HCT116 (cell line): ENCODE measurements at regions not wholly inside any gene's neighbourhood (a gene's known extent, or its start where the extent isn't known, plus 50 kb on each side); places are given as distances from the start of the nearest gene placed in this dataset.

Experiments used
- ATAC-seq: fragments of 200-7000 bp; cut with Tn5 transposase; 2 replicates; pipeline ENCODE4 v1.9.1; 2020; ENCODE audit warnings: mild to moderate bottlenecking, moderate library complexity
- BruUV-seq: library from RNA; stranded (reverse); fragments of 400-500 nt; replicated peaks from 2 replicates; lab custom pipeline; 2021; lab: Mats Ljungman, UMichigan
- CTCF ChIA-PET: fragments of 300-600 bp; sonication (Branson Sonifier 250); formaldehyde crosslinking; loops from one replicate; lab custom pipeline; 2021; ENCODE audit warnings: antibody characterized with exemption; lab: Charles Lee
- POLR2A ChIA-PET: fragments of 300-600, 350-600 bp; sonication (Branson Sonifier 250); formaldehyde crosslinking; loops from one replicate; lab custom pipeline; 2021; ENCODE audit warnings: antibody characterized with exemption; lab: Charles Lee
- RAD21 ChIA-PET, 2 experiments: fragments of 300-600 bp; sonication (Branson Sonifier 250); formaldehyde crosslinking; loops; one replicate each; lab custom pipeline; 2023; ENCODE audit warnings: low total read pairs in 2 of 2; ENCODE audit not compliant: uncharacterized antibody in 2 of 2, unreplicated experiment in 2 of 2, low non-redundant PET in 1 of 2; lab: Charles Lee
- DNase-seq: peaks from one replicate; pipeline ENCODE4 v3.0.0-alpha.2; 2010; ENCODE audit warnings: low read depth, low spot score
- H2AFZ ChIP-seq: fragments of 200-600 bp; shearing (Covaris generic), sonication (generic); 2 replicates; pipeline ENCODE4 v1.6.1; 2017; ENCODE audit warnings: low read depth, mixed run types, mixed read lengths, antibody characterized with exemption, low read length; ENCODE audit not compliant: poor library complexity, severe bottlenecking
- H3K27ac ChIP-seq: 2 replicates; pipeline ENCODE4 v1.5.1; 2012; ENCODE audit warnings: low read depth, low read length
- H3K27me3 ChIP-seq: fragments of 200-600 bp; sonication (generic); 2 replicates; pipeline ENCODE4 v1.6.1; 2016; ENCODE audit warnings: mixed run types, low read length, mixed read lengths; ENCODE audit not compliant: insufficient read depth
- H3K36me3 ChIP-seq, 2 experiments: fragments of 200-500 bp in 1 of 2; fragments of 200-600 bp in 1 of 2; sonication (Bioruptor generic) in 1 of 2; sonication (generic) in 1 of 2; 2 replicates each; pipeline versions ENCODE4 v1.5.1 to v1.6.1; 2014 to 2016; ENCODE audit warnings: low read length in 2 of 2, inconsistent platforms in 1 of 2, mixed read lengths in 1 of 2, mixed run types in 1 of 2; ENCODE audit not compliant: insufficient read depth in 2 of 2, control insufficient read depth in 1 of 2
- H3K4me1 ChIP-seq, 2 experiments: fragments of 200-600 bp in 1 of 2; sonication (generic) in 1 of 2; 2 replicates each; pipeline versions ENCODE4 v1.5.1 to v1.6.1; 2012 to 2017; ENCODE audit warnings: low read length in 2 of 2, inconsistent platforms in 1 of 2, mild to moderate bottlenecking in 1 of 2, mixed read lengths in 1 of 2, mixed run types in 1 of 2, moderate library complexity in 1 of 2; ENCODE audit not compliant: insufficient read depth in 2 of 2, control insufficient read depth in 1 of 2
- H3K4me2 ChIP-seq: fragments of 200-600 bp; sonication (generic); 2 replicates; pipeline ENCODE4 v1.6.1; 2017; ENCODE audit warnings: mixed run types, low read length, mixed read lengths
- H3K4me3 ChIP-seq, 2 experiments: fragments of 200-600 bp in 1 of 2; sonication (generic) in 1 of 2; replicated peaks in 1 of 2; 2 replicates each; pipeline ENCODE4 v1.5.1; 2011 to 2016; ENCODE audit warnings: low read length in 2 of 2, control low read depth in 1 of 2, low read depth in 1 of 2, mild to moderate bottlenecking in 1 of 2, mixed read lengths in 1 of 2, mixed run types in 1 of 2
- H3K79me2 ChIP-seq: fragments of 200-600 bp; sonication (generic); 2 replicates; pipeline ENCODE4 v1.6.1; 2017; ENCODE audit warnings: mild to moderate bottlenecking, mixed run types, low read length, moderate library complexity, mixed read lengths; ENCODE audit not compliant: insufficient read depth
- H3K9ac ChIP-seq: fragments of 200-600 bp; sonication (generic); 2 replicates; pipeline ENCODE4 v1.6.1; 2016; ENCODE audit warnings: low read length, mixed read lengths
- H3K9me2 ChIP-seq: fragments of 200-600 bp; sonication (generic), shearing (Covaris generic); 2 replicates; pipeline ENCODE4 v1.6.1; 2017; ENCODE audit warnings: mixed run types, mild to moderate bottlenecking, moderate library complexity; ENCODE audit not compliant: insufficient read depth
- H3K9me3 ChIP-seq, 2 experiments: fragments of 200-500 bp in 1 of 2; fragments of 200-600 bp in 1 of 2; sonication (Bioruptor generic) in 1 of 2; sonication (generic) in 1 of 2; 2 replicates each; pipeline ENCODE4 v1.6.1; 2014 to 2017; ENCODE audit warnings: low read length in 2 of 2, mixed read lengths in 2 of 2, inconsistent platforms in 1 of 2, low read depth in 1 of 2, mild to moderate bottlenecking in 1 of 2, mixed run types in 1 of 2, moderate library complexity in 1 of 2; ENCODE audit not compliant: control insufficient read depth in 1 of 2, insufficient read depth in 1 of 2
- H4K20me1 ChIP-seq: fragments of 200-600 bp; sonication (generic), shearing (Covaris generic); 2 replicates; pipeline ENCODE4 v1.6.1; 2017; ENCODE audit warnings: mixed run types, mild to moderate bottlenecking, moderate library complexity; ENCODE audit not compliant: insufficient read depth
- ATF3 ChIP-seq: IDR thresholded peaks from 2 replicates; pipeline ENCODE4 v1.6.1; 2012
- CEBPB ChIP-seq: IDR thresholded peaks from 2 replicates; pipeline ENCODE4 v1.6.1; 2012; ENCODE audit warnings: low read depth
- EGR1 ChIP-seq: IDR thresholded peaks from 2 replicates; pipeline ENCODE4 v1.6.1; 2012; ENCODE audit warnings: low read depth
- ELF1 ChIP-seq: IDR thresholded peaks from 2 replicates; pipeline ENCODE4 v1.6.1; 2012; ENCODE audit warnings: low read depth, borderline replicate concordance
- EZH2phosphoT487 ChIP-seq: fragments of 200-600 bp; IDR thresholded peaks from 2 replicates; pipeline ENCODE4 v1.6.1; 2018; ENCODE audit warnings: antibody characterized with exemption, borderline replicate concordance
- FOSL1 ChIP-seq: IDR thresholded peaks from 2 replicates; pipeline ENCODE4 v1.6.1; 2012; ENCODE audit warnings: low read depth
- JUND ChIP-seq: IDR thresholded peaks from 2 replicates; pipeline ENCODE4 v1.6.1; 2012
- POLR2A ChIP-seq: IDR thresholded peaks from 2 replicates; pipeline ENCODE4 v1.7.0; 2011; ENCODE audit warnings: borderline replicate concordance; ENCODE audit not compliant: insufficient read depth, insufficient read length; ENCODE audit errors: extremely low read depth
- RAD21 ChIP-seq: IDR thresholded peaks from 2 replicates; pipeline ENCODE4 v1.6.1; 2012; ENCODE audit warnings: low read depth, mild to moderate bottlenecking
- SP1 ChIP-seq: IDR thresholded peaks from 2 replicates; pipeline ENCODE4 v1.6.1; 2012; ENCODE audit warnings: low read depth
- SRF ChIP-seq: IDR thresholded peaks from 2 replicates; pipeline ENCODE4 v1.6.1; 2012; ENCODE audit warnings: low read depth
- TCF7L2 ChIP-seq: IDR thresholded peaks from 2 replicates; pipeline ENCODE4 v1.7.0; 2011; ENCODE audit warnings: borderline replicate concordance, inconsistent platforms; ENCODE audit not compliant: insufficient read depth, insufficient read length; ENCODE audit errors: extremely low read depth
- ZBTB33 ChIP-seq: IDR thresholded peaks from 2 replicates; pipeline ENCODE4 v1.6.1; 2011; ENCODE audit warnings: mild to moderate bottlenecking, low read length, moderate library complexity; ENCODE audit not compliant: insufficient replicate concordance; ENCODE audit errors: extremely low read depth
- ZFX ChIP-seq: fragments of 450-650 bp; IDR thresholded peaks from 2 replicates; pipeline ENCODE4 v1.6.1; 2017
- intact Hi-C: fragments of 100-400 bp; cut with micrococcal nuclease; formaldehyde crosslinking; loops from 2 replicates; pipeline ENCODE4 v1.10.0; 2022
- TF ChIP-seq, protein P1 (sequence below): IDR thresholded peaks from 2 replicates; pipeline ENCODE4 v1.6.1; 2012; ENCODE audit warnings: low read depth
- TF ChIP-seq, protein P2 (sequence below): IDR thresholded peaks from 2 replicates; pipeline ENCODE4 v1.6.1; 2012

DNA sequence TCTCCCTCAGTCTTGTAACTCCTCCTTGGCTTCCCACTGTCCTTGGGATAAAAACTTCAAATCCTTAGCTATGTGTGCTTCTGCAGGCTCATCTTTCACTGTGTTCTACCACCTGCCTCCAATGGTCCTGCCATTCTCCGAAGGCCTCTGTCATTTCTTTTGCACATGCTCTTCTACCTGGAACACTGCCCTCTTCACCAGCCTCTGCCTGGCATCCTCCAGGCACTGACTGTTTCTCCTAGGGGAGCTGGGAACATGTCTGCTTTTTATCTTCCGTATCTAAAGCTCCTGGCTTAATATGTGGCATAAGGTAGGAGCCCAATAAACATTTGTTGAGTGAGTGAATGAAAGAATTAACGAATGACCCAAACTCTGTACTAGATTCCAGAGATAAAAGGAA lies 603.3 kb upstream of the TMEM132C start:
- H3K4me1 ChIP-seq, result no peaks in the 10 kb centered on the region
- H3K9me3 ChIP-seq, result peaks cover 0 to 9% of the 10 kb centered on the region in 2 experiments; a peak in 2 of 4 replicates
- H3K27me3 ChIP-seq, result no peaks in the 10 kb centered on the region
- no peak overlapping the region for H3K27ac ChIP-seq
- H3K36me3 ChIP-seq, result no peaks in the 10 kb centered on the region
- no peak overlapping the region for H2AFZ ChIP-seq
- no peak overlapping the region for H3K4me2 ChIP-seq
- no peak for DNase-seq
- no peaks in the 10 kb centered on the region for H4K20me1 ChIP-seq
- ATAC-seq, result no peak
- ChIA-PET RAD21 (no interaction called here), CTCF (no interaction called here), POLR2A (no interaction called here)
- intact Hi-C loops, result no loop called here
- no peaks in the 10 kb centered on the region for H3K9me2 ChIP-seq
- BruUV-seq, result no TSS peak
- no peak overlapping the region for H3K9ac ChIP-seq
- no peak overlapping the region for H3K4me3 ChIP-seq
- H3K79me2 ChIP-seq, result no peaks in the 10 kb centered on the region
- TF ChIP-seq SP1 (no peak), RAD21 (no peak), ELF1 (no peak), ZFX (no peak), ZBTB33 (no peak), EZH2phosphoT487 (no peak), POLR2A (no peak), CEBPB (no peak), SRF (no peak), JUND (no peak), ATF3 (no peak), FOSL1 (no peak), EGR1 (no peak), TCF7L2 (no peak)
- TF ChIP-seq, protein P1, sequence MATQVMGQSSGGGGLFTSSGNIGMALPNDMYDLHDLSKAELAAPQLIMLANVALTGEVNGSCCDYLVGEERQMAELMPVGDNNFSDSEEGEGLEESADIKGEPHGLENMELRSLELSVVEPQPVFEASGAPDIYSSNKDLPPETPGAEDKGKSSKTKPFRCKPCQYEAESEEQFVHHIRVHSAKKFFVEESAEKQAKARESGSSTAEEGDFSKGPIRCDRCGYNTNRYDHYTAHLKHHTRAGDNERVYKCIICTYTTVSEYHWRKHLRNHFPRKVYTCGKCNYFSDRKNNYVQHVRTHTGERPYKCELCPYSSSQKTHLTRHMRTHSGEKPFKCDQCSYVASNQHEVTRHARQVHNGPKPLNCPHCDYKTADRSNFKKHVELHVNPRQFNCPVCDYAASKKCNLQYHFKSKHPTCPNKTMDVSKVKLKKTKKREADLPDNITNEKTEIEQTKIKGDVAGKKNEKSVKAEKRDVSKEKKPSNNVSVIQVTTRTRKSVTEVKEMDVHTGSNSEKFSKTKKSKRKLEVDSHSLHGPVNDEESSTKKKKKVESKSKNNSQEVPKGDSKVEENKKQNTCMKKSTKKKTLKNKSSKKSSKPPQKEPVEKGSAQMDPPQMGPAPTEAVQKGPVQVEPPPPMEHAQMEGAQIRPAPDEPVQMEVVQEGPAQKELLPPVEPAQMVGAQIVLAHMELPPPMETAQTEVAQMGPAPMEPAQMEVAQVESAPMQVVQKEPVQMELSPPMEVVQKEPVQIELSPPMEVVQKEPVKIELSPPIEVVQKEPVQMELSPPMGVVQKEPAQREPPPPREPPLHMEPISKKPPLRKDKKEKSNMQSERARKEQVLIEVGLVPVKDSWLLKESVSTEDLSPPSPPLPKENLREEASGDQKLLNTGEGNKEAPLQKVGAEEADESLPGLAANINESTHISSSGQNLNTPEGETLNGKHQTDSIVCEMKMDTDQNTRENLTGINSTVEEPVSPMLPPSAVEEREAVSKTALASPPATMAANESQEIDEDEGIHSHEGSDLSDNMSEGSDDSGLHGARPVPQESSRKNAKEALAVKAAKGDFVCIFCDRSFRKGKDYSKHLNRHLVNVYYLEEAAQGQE, result no peak
- TF ChIP-seq, protein P2, sequence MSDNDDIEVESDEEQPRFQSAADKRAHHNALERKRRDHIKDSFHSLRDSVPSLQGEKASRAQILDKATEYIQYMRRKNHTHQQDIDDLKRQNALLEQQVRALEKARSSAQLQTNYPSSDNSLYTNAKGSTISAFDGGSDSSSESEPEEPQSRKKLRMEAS, result no peak
